ENCODE measurements at regions not wholly inside any gene's neighbourhood (a gene's known extent, or its start where the extent isn't known, plus 50 kb on each side); places are given as distances from the start of the nearest gene placed in this dataset.

DNA sequence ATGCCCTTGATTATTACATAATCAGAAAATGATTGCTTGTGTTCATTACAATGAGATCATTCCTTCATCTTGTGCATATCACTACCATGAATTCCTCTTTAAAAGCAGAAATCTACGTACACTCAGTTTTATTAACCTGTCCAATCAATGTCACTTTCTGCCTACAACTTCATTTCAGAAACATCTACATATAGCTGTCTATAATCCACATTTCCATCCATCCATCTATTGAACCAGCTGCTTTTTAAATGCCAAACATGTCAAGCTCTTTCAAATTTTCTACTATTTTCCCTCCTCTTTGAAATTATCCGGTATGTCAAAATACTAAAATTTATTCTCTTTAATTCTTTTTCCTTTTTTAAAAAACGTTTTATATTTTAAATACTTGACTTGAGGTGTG, 462.0 kb downstream of the GABRG1 start:
- 48% methylated on average over 3 of the region's 3 CpGs for WGBS (ENCODE audit: insufficient coverage, low coverage, low lambda C conversion rate, missing lambda C conversion rate)
- TF ChIP-seq, protein P1, sequence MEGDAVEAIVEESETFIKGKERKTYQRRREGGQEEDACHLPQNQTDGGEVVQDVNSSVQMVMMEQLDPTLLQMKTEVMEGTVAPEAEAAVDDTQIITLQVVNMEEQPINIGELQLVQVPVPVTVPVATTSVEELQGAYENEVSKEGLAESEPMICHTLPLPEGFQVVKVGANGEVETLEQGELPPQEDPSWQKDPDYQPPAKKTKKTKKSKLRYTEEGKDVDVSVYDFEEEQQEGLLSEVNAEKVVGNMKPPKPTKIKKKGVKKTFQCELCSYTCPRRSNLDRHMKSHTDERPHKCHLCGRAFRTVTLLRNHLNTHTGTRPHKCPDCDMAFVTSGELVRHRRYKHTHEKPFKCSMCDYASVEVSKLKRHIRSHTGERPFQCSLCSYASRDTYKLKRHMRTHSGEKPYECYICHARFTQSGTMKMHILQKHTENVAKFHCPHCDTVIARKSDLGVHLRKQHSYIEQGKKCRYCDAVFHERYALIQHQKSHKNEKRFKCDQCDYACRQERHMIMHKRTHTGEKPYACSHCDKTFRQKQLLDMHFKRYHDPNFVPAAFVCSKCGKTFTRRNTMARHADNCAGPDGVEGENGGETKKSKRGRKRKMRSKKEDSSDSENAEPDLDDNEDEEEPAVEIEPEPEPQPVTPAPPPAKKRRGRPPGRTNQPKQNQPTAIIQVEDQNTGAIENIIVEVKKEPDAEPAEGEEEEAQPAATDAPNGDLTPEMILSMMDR (IDR thresholded peaks at IDR 0.05), result no peak
- TF ChIP-seq POLR2A (IDR thresholded peaks at IDR 0.05), result no peak

GRCh38 chr4:45650545-45650944, 473.3 kb downstream of the GABRG1 start:
- 69% methylated on average over 1 of the region's 1 CpG for WGBS (ENCODE audit: insufficient coverage, low coverage, low lambda C conversion rate, missing lambda C conversion rate)
- H3K4me3 ChIP-seq, result no peak overlapping the region
- no peaks in the 10 kb centered on the region for H3K36me3 ChIP-seq
- DNase-seq (no peak), ATAC-seq (no peak)
- no peaks in the 10 kb centered on the region for H3K9me3 ChIP-seq
- intact Hi-C loops (cut with DNase I), result no loop called here
- TF ChIP-seq, protein P1 (IDR thresholded peaks at IDR 0.05), result no peak
- no peak for TF ChIP-seq POLR2A (IDR thresholded peaks at IDR 0.05)
- H3K4me1 ChIP-seq, result no peaks in the 10 kb centered on the region
- H3K27me3 ChIP-seq, result no peaks in the 10 kb centered on the region
- no peak overlapping the region for H3K27ac ChIP-seq

More for the DNA sequence above, 462.0 kb downstream of the GABRG1 start:
- intact Hi-C loops (cut with DNase I), result no loop called here
- no peaks in the 10 kb centered on the region for H3K36me3 ChIP-seq
- H3K27me3 ChIP-seq, result no peaks in the 10 kb centered on the region
- no peak overlapping the region for H3K27ac ChIP-seq
- H3K4me1 ChIP-seq, result no peaks in the 10 kb centered on the region
- DNase-seq, result no peak
- ATAC-seq, result no peak
- no peaks in the 10 kb centered on the region for H3K9me3 ChIP-seq
- H3K4me3 ChIP-seq, result no peak overlapping the region

DNA sequence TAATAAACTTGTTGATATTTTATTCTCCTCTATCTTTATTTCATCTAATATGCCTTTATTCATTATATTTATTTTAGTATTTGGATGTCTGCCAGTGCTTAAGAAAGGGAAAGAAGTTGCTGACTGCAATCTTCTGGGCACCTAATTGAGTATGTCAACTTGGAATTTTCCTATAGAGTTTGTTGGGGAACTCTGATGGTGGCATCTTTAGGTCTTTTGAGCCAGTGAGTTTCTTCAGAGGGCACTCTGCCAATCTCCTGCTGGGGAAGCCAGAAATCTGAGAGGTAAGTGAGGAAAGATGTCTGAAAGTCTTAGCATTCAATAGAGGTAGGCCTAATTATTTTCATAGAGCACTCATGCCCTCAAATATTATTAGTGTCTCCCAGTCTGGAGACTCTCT, 475.0 kb downstream of the GABRG1 start:
- Histone ChIP-seq H3K4me1 (no peaks in the 10 kb centered on the region), H3K27me3 (no peaks in the 10 kb centered on the region), H3K27ac (no peak overlapping the region), H3K4me3 (no peak overlapping the region), H3K9me3 (no peaks in the 10 kb centered on the region), H3K36me3 (no peaks in the 10 kb centered on the region)
- intact Hi-C loops (cut with DNase I), result no loop called here
- ATAC-seq (no peak), DNase-seq (no peak)
- TF ChIP-seq POLR2A (IDR thresholded peaks at IDR 0.05), result no peak
- TF ChIP-seq, protein P1 (IDR thresholded peaks at IDR 0.05), result no peak

DNA sequence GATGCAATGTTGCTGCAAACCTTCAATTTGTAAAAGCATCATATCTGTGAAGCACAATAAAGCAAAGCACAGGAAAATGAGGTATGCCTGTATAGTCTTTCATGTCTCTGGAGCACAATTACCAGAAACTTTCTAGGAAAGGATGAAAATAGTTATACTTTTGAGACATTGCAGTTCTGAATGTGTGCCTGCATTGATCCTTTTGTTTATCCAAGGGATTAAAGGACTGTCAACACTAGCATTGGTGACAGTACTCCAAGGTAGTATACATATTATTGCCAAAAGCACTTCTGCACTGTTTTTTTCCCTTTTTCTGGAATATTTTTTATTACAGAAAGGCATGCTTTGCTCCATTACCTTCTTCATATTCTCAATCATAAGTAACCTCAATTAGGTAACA, 476.0 kb downstream of the GABRG1 start:
- DNase-seq (no peak), ATAC-seq (no peak)
- H3K4me1 ChIP-seq, result no peaks in the 10 kb centered on the region
- H3K9me3 ChIP-seq, result no peaks in the 10 kb centered on the region
- H3K27me3 ChIP-seq, result no peaks in the 10 kb centered on the region
- intact Hi-C loops (cut with DNase I), result no loop called here
- no peak for TF ChIP-seq POLR2A (IDR thresholded peaks at IDR 0.05)
- TF ChIP-seq, protein P1 (IDR thresholded peaks at IDR 0.05), result no peak
- no peak overlapping the region for H3K27ac ChIP-seq
- H3K4me3 ChIP-seq, result no peak overlapping the region
- H3K36me3 ChIP-seq, result no peaks in the 10 kb centered on the region

DNA sequence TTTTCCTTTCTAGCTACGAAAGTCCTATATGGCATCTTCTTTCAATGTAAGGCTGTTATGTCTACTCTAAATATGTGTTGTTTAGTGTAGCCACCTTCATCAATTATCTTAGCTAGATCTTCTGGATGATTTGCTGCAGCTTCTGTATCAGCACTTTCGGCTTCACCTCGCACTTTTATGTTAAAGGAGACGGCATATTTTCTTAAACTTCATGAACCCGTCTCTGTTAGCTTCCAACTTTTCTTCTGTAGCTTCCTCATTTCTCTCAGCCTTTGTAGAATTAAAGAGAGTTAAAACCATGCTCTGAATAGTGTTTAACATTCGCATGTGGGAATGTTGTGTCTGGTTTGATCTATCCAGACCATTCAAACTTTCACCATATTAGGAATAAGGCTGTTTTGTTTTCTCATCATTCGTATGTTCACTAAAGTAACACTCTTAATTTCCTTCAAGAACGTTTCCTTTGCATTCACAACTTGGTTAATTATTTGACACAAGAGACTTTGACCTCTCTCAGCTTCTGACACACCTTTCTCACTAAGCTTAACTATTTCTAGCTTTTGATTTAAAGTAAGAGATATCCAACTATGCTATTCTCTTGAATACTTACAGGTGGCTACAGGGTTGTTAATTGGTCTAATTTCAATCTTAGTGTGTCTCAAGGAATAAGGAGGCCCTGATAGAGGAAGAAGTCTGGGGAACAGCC, 476.8 kb downstream of the GABRG1 start:
- H3K4me3 ChIP-seq, result no peak overlapping the region
- DNase-seq (no peak), ATAC-seq (no peak)
- H3K4me1 ChIP-seq, result no peaks in the 10 kb centered on the region
- H3K36me3 ChIP-seq, result no peaks in the 10 kb centered on the region
- no peak overlapping the region for H3K27ac ChIP-seq
- TF ChIP-seq, protein P1 (IDR thresholded peaks at IDR 0.05), result no peak
- TF ChIP-seq POLR2A (IDR thresholded peaks at IDR 0.05), result no peak
- H3K9me3 ChIP-seq, result no peaks in the 10 kb centered on the region
- WGBS (ENCODE audit: insufficient coverage, low coverage, low lambda C conversion rate, missing lambda C conversion rate), result 54% methylated on average over 8 of the region's 8 CpGs
- intact Hi-C loops (cut with DNase I), result no loop called here
- no peaks in the 10 kb centered on the region for H3K27me3 ChIP-seq

Measured in right lobe of liver (tissue), 6 donors.